ENCODE measurements at regions not wholly inside any gene's neighbourhood (a gene's known extent, or its start where the extent isn't known, plus 50 kb on each side); places are given as distances from the start of the nearest gene placed in this dataset.

DNA sequence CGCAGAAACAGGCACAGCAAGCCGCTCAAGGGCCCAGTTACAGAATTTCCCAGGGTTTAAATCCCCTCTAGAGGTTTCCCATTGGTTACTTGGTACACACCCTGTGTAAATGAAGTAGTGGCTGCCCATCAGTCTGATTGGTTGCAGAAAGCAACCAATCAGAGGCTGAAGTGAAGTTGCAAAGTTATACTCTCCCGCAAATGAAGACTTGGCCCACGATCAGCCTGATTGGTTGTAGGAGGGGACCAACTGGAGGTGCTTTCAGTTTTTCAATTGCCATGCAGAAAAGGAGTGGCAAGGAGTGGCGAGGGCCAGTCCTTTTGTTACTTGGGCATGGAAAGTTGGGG, 909.2 kb upstream of the AUTS2 start:
- TF ChIP-seq, protein P1, sequence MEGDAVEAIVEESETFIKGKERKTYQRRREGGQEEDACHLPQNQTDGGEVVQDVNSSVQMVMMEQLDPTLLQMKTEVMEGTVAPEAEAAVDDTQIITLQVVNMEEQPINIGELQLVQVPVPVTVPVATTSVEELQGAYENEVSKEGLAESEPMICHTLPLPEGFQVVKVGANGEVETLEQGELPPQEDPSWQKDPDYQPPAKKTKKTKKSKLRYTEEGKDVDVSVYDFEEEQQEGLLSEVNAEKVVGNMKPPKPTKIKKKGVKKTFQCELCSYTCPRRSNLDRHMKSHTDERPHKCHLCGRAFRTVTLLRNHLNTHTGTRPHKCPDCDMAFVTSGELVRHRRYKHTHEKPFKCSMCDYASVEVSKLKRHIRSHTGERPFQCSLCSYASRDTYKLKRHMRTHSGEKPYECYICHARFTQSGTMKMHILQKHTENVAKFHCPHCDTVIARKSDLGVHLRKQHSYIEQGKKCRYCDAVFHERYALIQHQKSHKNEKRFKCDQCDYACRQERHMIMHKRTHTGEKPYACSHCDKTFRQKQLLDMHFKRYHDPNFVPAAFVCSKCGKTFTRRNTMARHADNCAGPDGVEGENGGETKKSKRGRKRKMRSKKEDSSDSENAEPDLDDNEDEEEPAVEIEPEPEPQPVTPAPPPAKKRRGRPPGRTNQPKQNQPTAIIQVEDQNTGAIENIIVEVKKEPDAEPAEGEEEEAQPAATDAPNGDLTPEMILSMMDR (IDR thresholded peaks at IDR 0.05; ENCODE audit: low read depth, low read length) = no peak
- TF ChIP-seq EZH2phosphoT487 (IDR thresholded peaks at IDR 0.05; ENCODE audit: low read depth) = no peak

Data from OCI-LY3 (cell line).